HG03103 (cell line): ENCODE measurements at regions not wholly inside any gene's neighbourhood (a gene's known extent, or its start where the extent isn't known, plus 50 kb on each side); places are given as distances from the start of the nearest gene placed in this dataset.
"Not testable (repeated sequence)": the region's sequence is repeated elsewhere in the genome, so short reads cannot be mapped to it uniquely, and the experiment has no call there.

Source experiments
- ATAC-seq: cut with Tn5 transposase; IDR thresholded peaks from one replicate; pipeline ENCODE4 v1.9.1; 2021; ENCODE audit warnings: low read depth; ENCODE audit not compliant: unreplicated experiment

DNA sequence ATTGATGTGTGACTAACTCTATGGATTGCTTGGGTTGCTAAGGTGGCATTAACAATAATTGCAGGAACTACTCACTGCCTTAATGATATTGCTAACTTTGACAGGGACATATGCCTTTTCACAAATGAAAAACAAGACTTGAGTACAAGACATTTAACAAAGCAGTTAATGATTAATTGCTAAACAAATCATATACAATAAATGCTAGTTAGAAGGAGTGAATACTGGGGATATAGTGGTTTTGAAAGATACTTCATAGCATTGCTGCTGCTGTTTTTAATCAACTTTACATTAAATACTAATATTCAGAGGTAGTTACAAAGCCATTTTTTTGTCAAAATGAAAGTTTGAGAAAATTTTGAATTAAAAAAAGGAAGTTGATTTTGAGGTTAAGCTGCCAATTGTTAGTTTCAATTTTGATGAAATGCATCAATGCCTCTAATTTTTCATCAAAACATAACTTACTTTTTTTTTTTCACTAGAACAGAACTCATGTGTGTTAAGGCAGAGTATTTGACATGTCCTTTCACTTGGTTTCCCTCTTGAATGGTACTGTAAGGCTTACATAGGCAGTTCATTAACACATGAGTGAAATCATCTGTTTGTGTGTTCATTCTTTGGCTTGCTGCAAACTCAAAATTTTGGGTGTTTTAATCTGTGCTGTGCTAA, 106.2 kb upstream of the SEMA3D start:
- no peak for ATAC-seq

DNA sequence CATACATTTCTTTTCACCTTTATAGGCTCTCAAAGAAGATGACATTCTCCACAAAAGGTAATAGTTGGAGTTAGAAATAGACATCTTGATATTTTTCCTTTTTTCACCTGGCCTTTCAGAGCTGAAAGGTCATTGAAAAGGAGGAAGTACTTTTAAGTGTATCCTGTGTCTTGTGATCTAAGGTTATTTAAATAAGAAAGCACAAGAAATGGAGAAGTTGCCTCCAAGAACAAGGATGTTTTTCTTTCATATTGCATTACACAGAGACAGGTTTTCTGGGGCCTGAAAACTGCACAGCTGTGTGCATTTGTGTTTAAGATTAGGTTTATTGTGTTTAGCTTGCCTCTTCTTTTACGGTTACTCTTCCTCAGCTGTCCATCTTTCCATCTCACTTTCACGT, 103.4 kb upstream of the SEMA3D start:
- no peak for ATAC-seq

DNA sequence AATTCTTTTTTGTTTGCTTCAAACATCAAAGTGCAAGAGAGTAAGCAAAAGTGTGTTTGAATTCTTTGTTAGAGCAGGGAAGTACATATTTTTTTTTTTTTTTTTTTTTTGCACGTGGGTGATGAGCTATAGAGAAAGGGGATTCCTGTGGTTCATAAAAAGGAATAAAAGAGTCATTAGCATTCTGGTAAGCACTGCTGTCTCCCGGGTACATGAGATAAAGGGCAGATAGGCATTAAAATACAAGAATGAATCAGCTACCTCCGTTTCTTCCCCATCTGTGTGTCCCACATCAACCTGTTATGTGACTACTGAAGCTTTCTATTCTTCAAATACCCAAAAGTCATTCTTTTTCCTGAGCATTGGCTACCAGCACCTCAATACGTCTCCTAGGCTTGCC, 102.4 kb upstream of the SEMA3D start:
- no peak for ATAC-seq

DNA sequence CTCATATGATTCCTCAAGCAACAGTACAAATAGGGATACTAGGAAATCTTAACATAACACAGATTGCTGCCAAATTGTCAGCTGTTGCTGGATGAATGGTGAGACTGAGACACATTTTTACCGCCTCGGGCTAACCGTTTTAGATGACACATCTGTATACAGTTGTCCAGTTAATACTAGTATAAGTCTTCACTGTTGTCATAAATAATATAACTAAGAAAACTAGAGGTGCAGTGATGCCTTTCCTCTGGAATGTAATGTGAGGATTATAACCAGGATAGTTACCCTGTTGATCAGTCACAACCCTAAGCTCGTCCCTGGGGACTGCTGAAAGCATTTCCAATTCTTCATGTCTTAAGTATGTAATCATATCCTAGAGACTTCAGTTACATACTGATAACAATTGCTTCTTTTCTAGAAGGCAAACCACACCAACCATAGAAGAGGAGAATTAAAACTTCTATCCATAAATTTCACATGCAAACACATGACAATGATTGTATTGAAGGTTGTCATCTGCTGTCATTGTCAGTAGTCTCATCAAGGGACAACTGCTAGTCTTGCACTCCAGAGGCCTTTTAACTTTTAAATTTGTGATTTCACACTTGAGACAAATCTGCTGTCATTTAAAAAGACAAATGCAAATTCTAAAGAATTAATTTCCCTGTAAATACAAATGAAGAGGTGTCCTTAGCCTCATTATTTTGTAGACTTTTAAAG, 100.4 kb upstream of the SEMA3D start:
- ATAC-seq, result no peak

DNA sequence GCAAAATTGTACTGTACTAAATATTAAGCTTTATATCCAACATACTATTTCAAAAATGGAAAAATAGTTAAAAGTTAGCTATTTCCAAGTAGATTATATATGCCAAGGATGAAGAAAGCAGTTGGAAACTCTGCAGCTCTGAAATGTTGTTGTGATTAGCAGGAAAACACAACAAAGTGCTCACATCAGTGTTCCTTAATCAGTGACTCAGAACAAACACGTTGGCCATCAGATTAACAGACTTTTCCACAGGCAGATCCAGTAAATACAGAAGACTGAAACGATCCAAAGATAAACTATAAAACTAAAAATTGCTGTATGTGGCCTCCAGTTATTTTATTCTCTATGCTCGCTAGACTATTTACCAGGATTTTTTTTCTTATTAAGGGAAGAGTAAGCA, 99.6 kb upstream of the SEMA3D start:
- no peak for ATAC-seq

DNA sequence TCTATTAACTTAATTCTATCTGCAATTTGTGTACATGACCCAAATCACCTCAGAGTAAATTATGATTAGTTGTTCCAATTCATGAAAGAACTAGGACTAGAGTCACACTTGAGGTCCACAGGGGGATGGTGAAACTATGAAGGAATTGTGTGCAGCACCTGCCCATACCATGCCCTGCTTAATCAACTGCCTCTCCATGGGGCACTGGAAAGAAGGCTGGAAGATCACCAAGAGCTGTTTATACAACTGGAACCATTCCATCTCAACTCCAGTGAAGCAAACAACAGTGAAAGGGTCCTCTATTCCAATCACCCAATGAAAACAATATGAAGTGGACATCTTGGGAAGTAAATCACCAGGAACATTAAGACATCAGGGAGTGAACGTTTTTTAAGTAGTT, 98.7 kb upstream of the SEMA3D start:
- no peak for ATAC-seq

DNA sequence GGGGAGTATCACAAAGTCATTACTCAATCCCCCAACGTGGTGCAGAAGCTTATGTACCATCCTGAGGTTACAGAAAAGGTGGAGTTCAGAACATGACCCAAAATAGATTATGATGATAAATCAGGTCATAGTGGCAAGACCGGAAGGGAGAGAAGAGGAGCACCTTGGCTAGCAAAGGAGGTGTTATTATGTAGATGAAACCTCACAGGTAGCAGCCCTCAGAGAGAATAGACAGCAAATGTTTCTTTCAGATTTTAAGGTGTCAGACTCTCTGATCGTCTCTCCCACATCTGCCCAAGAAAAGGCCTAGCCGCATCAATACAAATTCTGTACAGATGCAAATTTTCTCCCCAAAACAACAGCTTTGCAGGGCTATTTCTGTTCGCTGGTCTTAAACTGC, 88.3 kb upstream of the SEMA3D start:
- ATAC-seq, result no peak

DNA sequence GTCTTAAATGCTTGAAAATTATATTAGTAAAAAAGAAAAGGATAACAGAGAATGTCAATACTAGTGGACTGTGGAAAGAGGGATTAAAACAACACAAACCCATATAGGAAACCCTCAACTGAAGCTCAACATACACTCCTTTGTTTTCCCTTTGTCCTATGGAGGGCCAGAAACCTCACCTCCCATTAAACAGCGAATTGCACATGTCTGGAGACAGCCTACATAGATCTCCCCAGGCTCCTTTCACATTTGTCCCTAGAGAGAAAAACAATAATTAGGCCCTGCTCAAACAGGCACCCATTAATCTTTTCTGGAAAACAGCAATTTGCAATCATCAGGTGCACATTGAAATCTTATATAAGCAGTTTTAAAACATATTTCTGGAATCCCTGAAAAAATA, 87.6 kb upstream of the SEMA3D start:
- ATAC-seq, result no peak

DNA sequence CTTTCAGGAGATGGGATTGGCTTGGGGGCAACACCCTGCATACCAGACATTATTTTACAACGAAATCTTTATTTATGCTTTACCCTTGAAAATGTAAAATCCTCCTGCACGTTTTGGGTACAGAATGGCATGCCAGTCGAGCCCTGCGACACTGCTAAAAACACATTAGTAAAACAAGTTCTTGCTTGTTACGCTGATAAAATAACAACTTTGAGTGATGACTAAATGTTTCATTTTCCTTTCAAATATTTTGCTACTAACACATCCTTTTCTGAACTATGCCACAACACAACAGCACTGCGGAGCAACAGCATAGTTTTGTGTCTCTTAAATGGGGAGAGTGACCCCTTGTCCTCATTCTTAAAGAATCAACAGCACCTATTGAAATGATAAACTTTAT, 76.0 kb upstream of the SEMA3D start:
- ATAC-seq, result no peak

DNA sequence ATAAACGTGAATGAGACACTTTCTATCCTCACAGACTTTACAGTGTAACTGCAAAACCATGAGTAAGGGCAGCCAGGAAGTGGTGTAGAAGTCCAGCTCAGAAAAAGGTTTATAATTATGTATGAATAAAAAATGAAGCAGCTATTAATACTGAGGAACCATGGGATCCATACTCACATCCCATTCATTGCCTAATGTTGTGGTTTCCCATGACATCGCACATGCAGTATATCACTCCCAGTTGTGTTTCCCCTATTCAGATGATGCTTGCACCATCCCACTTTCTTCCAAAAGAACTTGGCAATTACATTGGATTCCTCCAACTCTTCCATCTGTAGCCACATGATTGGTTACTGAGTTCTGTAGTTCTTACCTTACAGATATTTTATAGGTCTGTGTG, 74.5 kb upstream of the SEMA3D start:
- no peak for ATAC-seq

DNA sequence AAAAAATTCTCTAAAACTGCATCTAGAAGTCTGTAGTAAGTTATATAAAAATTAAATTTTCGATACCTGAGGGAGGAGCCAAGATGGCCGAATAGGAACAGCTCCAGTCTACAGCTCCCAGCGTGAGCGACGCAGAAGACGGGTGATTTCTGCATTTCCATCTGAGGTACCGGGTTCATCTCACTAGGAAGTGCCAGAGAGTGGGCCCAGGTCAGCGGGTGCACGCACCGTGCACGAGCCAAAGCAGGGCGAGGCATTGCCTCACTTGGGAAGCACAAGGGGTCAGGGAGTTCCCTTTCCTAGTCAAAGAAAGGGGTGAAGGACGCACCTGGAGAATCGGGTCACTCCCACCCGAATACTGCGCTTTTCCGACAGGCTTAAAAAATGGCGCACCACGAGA, 62.9 kb upstream of the SEMA3D start:
- not testable (repeated sequence) for ATAC-seq

DNA sequence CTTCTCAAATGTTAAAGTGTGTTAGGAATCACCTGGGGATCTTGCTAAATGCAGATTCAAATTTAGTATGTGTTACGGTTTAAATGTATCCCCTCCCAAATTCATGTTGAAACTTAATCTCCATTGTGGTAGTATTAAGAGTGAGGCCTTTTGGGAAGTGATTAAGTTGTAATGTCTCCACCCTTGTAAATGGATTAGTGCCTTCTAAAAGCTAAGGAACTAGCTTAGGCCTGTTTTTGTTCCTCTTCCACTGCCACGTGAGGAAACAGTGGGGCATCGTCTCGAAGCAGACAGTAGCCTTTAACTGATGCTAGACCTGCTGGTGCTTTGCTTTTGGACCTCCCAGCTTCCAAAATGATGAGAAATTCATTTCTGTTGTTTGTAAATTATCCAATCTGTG, 52.3 kb upstream of the SEMA3D start:
- no peak for ATAC-seq

DNA sequence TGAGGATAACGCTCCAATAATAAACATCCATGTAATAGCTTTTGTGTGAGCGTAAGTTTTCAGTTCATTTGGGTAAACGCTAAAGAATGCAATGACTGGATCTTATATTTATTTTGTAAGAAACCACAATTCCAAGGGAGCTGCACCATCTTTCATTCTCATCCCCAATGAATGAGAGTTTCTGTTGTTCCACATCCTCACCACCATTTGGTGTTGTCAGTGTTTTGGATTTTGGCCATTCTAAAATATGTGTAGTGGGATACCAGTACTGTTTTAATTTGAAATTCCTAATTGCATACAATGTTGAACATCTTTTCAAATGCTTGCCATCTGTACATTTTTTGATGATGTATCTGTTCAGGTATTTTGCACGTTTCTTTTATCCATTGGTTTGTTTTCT, 50.9 kb upstream of the SEMA3D start:
- no peak for ATAC-seq
